ENCODE measurements at regions not wholly inside any gene's neighbourhood (a gene's known extent, or its start where the extent isn't known, plus 50 kb on each side); places are given as distances from the start of the nearest gene placed in this dataset.
"Not testable (repeated sequence)": the region's sequence is repeated elsewhere in the genome, so short reads cannot be mapped to it uniquely, and the experiment has no call there.

- DNase-seq: no peak
These were observed 1256.8 kb upstream of the FLRT2 start for GRCh38 chr14:84273181-84273580.

DNA sequence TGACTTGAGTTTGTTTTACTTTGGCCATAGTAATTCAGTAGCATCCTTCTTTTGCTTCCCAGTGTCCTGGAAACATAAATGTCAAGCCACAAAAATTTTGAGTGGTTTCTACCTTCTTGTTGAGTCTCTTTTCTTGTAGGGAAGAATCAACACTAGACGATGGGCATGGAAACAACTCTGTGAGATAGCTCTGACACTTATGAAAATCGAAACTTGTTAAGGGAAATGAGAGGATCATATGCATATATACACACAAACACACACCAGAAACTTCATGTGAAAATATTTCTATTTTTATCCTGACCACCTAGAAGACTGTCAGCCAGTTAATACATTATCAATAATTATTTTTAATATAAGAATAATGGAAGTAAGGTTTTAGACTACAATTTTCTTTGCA, 1247.3 kb upstream of the FLRT2 start:
- DNase-seq: no peak

DNA sequence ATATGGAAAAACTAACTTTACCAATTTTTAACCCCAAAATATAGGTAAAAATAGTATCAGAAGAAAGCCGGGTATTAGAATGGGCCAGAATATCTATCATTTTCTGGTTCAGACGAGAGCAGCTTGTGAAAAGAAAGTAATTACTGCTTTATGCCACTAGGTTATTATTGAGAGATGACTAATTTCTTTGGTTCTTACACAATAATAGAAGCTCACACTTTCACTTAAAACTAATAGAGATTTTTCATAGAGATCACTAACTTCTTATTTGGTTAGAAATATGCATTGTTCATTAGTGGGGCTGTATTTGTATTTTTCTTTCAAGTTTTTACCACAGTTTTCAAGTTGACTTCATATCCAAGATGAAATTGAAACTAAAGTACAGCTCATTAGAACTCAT, 1241.2 kb upstream of the FLRT2 start:
- no peak for DNase-seq

DNA sequence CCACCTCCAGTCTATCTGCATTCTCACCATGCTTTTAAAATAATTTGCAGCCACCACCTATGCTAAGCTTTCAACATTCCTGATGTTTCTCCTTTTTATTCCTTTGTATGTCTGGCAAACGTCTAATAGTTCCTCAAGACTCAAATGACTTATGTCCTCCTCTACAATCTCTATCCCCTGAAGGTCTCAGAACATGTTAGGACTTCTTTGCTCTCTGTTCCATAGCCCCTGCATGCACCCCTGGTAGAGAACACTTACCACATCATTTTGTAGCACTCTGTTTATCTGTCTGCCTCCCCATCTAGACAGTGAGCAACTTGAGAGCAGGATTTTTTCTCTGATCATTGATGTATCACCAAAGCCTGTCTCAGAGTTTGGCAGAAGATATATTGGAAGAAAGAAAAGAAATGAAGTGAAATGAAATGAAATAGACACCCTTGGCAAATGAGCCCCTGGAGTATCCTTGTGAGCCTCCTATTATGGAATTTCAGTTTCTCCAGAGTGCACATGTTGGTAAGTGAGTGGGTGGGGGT, 1231.2 kb upstream of the FLRT2 start:
- no peak for DNase-seq

GRCh38 chr14:84303140-84303539, 1226.8 kb upstream of the FLRT2 start:
- DNase-seq: no peak

GRCh38 chr14:84312551-84312950, 1217.4 kb upstream of the FLRT2 start:
- no peak for DNase-seq

GRCh38 chr14:84323450-84323849, 1206.5 kb upstream of the FLRT2 start:
- no peak for DNase-seq

GRCh38 chr14:84323978-84324377, 1206.0 kb upstream of the FLRT2 start:
- no peak for DNase-seq

GRCh38 chr14:84336433-84336832, 1193.5 kb upstream of the FLRT2 start:
- no peak for DNase-seq

DNA sequence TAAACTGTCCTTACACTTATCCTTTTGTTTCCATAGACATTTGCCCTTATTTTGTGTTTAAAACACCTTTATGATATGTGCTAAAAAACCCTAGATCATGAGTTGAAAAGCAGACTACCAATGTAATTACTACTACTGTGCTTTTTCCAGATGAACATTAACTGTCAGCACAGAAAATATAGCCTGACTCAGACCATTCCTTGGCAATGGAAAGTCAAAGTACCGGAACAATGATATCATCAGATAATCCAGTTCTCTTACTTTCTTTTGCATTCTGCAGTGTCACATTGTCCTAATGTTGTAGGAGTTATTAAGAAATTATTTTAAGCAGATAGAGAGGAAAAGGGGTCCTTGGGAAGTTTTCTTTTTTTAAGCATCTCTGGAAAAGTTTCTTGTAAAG, 1189.0 kb upstream of the FLRT2 start:
- no peak for DNase-seq

DNA sequence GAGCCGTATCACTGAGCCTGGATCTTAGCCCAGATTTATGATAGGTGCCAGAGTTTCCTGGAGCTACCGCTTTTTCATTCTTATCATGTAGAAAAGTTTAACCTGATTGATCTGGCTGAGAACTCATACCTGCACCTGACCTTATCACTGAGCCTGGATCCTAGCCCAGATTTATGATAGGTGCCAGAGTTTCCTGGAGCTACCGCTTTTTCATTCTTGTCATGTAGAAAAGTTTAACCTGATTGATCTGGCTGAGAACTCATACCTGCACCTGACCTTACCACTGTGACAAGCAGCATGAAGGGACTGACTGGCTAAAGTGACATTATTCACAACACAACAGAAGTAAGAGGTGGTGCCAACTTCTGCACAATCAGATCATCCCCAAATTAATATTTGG, 1188.1 kb upstream of the FLRT2 start:
- not testable (repeated sequence) for DNase-seq

- DNase-seq: no peak
These were observed 1186.3 kb upstream of the FLRT2 start for GRCh38 chr14:84343656-84344055.

- no peak for DNase-seq
These were observed 1178.3 kb upstream of the FLRT2 start for GRCh38 chr14:84351646-84352045.

DNA sequence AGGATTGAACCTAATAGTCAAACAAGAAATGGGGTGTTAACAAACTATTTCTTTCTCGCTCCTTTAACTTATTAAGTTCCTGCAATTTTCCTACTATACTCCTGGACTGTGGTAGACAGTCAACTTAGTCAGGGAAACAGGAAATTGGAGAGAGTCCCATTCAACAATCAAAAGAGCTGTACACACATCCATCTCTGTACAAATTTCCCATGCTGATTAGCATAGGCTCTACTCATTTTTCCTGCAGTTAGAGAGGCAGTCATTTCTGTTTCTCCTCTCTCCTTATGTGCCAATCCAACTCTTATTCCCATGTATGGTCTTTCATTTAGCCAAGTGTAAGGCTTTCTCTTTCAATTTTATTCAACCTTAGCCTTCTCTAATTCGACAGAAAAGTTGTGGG, 1168.5 kb upstream of the FLRT2 start:
- DNase-seq: no peak

DNA sequence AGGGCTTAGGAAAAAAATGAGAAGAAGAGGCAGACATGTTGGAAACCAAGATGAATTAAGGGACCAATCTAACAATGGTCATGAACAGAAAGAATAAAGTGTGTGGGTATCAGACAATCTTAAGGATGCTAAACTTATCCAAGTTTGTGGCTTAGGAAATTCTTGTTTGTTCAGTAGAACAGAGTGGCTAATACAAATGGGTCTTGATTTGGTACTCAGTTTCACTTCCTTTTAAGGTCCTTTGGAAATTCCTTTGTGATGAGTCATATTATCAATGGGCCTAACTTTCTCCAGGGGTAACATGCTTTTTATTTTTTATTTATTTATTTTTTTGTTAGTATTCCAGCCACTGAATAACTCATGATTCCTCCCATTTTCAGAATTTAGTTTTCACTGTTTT, 1154.7 kb upstream of the FLRT2 start:
- DNase-seq: no peak

GRCh38 chr14:84390010-84390409, 1139.9 kb upstream of the FLRT2 start:
- DNase-seq: no peak

GRCh38 chr14:84397631-84398030, 1132.3 kb upstream of the FLRT2 start:
- DNase-seq: no peak

GRCh38 chr14:84399296-84399910, 1130.5 kb upstream of the FLRT2 start:
- no peak for DNase-seq

- no peak for DNase-seq
These were observed 1128.3 kb upstream of the FLRT2 start for GRCh38 chr14:84401631-84402030.

DNA sequence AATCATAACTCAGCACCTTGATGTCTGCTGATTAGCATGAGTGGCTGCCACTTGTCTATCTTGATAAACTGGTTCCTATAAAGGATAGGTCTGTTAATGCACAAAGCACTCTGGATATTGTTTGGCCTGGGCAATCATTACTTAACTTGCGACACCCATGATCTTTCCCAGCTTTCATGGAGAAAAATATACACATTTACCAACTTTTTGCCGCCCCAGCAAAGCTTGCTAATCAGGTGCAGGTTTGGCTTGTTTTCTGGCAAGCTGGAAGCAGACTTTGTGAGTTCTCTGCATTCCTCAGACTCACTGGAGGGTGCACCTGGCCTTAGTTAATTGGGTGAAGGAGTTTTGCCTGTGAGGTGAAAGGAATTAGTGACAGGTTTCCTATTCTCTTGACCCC, 1126.4 kb upstream of the FLRT2 start:
- no peak for DNase-seq

DNA sequence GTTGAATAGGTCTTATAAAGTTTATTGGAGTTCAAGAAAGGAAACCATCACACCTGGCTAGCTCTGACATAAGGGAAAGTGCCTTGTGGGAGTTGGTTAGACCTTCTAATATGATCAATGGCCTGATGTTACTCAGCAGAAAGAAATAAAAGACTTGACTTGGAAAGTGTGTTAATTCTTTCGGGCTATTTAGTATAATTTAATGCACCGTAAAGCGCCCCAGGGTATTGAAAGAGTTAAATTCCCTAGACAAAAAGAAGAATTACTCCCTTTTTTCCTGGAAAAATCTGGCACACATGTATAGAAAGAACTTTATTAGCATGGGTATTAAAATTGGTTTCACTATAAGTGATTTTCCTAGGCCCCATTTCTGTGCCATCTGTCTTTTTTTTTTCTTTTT, 1125.7 kb upstream of the FLRT2 start:
- no peak for DNase-seq

GRCh38 chr14:84409435-84409834, 1120.5 kb upstream of the FLRT2 start:
- DNase-seq: no peak

GRCh38 chr14:84410344-84410743, 1119.6 kb upstream of the FLRT2 start:
- DNase-seq: no peak

GRCh38 chr14:84420221-84420620, 1109.7 kb upstream of the FLRT2 start:
- no peak for DNase-seq

GRCh38 chr14:84421621-84422020, 1108.3 kb upstream of the FLRT2 start:
- no peak for DNase-seq
